ENCODE measurements at regions not wholly inside any gene's neighbourhood (a gene's known extent, or its start where the extent isn't known, plus 50 kb on each side); places are given as distances from the start of the nearest gene placed in this dataset.
A peak's percentile ranks its signal among the peaks of the same experiment; 100 is the strongest.

DNA sequence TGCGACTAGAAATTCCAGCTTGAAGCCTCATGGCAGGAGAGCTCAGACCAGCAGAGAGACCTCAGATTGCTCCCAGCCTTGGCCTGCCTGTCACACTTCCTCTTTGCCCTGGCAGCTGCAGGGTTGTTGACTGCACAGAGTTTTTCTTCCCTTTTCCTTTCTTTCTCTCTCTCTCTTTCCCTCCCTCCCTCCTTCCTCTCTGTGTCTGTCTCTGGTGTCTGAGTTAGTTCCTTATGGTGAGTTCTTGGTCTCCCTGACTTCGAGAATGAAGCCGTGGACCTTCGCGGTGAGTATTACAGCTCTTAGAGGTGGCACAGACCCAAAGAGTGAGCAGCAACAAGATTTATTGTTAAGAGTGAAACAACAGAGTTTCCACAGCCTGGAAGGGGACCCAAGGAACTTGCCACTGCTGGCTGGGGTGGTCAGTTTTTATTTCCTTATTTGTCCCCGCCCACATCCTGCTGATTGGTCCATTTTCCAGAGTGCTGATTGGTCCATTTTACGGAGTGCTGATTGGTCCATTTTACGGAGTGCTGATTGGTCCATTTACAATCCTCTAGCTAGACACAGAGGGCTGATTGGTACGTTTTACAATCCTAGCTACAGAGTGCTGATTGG is 266.3 kb downstream of the RPS24 start:
- DNase-seq (ENCODE audit: low spot score): no peak

DNA sequence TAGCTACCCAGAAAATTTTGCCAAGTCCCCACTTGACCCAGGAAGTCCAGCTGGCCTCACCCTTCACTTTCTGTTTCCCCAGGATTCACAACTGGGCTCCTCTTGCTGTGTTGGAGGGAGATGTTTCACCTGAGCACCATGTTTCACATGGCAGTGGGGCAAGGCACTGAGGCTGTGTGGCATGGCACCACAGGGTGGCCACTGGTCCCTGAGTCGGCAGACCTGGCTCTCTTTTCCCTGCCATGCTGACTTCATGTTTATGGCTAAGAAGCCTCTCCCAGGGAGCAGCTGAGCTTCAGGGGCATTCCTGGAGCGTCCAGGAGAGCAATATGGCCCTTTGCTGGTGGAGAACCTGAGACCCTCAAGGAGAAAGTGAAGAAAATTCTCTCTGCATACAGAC is 266.9 kb downstream of the RPS24 start:
- DNase-seq (ENCODE audit: low spot score): no peak

DNA sequence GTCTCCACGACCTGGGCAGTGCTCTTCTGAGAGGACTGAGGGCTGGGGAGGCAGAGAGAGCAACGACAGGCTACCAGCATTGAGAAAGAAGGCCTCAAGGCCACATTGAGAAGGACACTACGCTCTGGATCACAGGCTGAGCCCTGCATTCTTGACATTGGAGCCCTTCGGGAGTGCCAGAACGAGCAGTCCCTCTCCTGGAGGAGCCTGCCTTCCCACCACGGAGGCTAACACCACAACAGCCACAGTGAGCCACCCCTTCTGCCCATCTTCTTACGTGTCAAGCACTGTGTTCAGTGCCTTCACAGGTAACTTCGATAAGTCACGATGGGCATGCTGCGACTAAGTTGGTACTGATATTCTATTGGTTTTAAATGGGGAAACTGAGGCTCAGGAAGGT is 267.8 kb downstream of the RPS24 start:
- no peak for DNase-seq (ENCODE audit: low spot score)

DNA sequence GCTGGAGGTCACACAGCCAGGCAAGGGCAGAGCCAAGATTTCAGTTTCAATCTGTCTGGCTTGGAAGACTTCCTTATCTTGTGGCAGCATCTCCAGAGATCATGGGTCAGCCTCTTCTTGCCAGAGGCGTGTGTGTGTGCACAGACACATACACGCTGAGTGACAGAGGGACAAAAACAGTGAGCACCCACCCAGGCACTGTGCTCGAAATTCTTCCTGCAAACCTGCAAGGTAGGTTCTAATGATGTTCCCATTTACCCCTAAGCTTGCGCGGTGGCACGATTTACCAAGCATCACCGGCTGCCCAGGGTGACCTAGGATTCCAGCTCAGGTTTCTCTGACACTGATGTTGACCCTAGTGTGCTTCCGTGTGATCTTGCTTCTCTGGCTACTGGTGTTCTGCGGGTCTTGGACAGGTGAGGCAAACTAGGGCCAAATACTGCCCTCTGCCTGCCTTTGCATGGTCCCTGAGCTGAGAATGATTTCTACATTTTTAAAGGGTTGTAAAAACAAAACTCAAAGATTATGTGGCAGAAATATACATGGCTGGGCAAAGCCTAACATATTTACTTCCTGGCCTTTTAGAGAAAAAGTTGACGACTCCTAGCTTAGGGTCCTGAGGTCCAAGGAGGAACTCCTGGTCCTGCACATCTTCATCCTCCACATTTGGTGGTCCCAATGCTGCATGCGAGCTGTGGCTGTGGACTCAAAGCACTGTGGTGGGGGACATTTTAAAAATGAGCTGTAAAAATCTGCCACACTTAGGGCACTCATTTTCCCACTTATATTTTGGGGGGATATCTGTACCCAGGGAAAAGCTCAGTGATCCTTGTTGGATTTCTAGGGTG is 268.5 kb downstream of the RPS24 start:
- no peak for DNase-seq (ENCODE audit: low spot score)

DNA sequence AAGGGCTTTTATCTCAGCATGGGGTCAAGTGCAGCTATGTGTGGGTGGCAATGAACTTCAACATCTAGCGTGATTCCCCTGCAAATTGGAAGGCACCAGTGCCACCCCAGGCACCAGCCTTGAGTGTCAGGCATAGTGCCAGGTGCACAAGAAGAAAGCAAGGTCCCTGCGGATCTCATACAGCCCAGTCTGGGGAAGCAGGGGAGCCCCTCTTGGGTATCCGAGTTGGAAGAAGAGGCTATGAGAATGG is 269.0 kb downstream of the RPS24 start:
- no peak for DNase-seq (ENCODE audit: low spot score)

DNA sequence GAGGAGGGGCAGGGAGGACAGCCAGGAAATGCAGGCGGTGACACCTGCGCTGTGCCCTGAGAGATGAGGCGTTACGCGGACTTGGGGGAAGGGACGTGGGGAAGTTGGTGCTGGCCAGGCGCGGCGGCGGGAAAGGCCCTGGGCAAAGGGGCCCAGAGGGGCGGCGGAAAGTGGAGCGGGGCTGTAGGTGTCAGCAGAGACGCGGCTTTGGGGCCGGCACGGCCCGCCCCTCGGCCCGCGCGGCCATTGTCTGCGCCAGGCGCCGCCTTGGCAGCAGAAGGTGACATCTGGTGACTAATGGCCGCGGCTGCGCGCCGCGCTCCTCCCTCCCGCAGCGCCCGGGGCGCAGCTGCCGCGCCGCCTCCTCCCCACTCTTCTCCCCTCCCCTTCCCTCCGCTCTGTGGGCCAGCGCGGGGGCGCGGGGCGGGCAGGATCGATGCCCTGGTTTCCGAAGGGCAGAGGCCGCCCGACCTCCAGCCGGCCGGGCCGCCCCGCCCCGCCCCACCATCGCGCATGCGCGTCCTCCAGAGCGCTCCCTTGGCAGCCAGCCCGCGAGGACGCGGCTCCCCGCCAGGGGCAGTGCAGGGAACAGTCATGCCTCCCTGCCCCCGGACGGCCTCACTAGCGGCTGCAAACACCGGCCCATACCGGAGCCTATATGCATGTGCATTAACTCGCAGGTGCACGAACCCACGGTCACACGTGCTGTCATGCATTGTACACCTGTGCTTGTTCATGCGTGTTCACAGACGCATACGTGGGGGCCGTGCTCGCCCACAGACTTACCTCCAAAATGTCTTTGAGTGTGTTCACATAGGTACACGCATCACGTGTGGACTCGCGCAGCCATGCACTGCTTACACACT is 269.6 kb downstream of the RPS24 start:
- DNase-seq (ENCODE audit: low spot score): peak; percentile 96

DNA sequence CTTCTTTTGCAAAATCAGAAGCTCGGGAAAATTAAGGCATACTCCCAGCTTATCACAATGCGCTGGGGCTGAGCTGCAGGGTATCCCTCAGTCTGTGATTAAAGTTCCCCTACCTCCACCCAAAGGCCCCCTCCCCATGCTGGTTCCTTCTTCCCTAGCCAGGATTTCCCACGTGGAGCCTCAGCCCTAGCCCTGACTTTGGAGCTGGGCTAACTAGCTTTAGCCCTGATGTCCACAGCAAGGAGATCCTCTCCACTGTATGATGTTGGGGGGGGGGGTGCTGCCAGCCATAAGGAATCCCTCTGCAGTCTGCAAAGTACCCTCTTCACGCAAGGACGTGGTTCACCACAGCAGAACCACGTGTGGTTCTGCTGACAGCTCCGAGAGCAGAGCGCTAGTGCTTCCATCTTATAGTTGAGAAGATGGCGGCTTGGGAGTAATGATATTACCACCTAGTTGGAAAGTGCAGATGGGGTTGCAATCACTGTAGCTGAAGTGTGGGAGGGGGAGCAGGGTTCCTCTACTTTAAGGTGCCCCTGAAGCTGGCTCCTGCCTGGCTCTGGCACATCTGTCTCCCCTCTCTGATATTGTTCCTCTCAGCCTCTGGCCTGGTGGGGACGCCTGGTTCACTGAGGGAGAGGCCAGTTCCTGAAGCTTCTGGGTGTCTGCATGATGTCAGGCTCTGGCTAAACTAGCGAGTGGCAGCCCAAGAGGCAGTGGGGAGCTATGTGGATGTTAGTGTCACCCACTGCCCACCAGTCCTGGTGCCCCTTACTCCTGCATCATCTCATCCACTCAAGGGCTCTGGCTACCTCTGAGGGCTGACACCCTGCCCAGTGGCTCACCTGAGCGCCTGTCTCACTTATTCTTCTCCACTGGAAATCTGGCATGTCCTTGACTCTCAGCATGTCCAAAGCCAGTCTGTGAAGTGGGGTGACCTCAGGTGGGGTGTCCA is 270.7 kb downstream of the RPS24 start:
- DNase-seq (ENCODE audit: low spot score): no peak

DNA sequence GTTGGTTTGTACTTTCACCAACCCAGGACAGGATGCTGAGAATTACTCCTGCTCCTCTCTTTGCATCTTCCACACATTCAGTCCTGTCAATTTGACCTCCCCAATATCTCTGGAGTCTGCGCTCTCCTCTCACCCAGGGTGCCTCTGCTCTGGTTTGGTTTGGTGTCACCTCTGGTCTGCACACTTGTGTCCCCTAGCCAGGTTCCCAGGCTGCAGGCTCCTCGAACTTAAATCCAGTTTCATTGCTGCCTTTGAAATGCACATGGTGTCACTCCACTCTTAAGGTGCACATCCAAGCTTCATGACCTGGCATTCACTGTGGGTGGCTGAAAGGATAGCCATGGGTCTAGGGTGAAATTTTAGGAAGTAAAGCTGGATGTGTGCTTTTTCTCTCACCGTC is 271.6 kb downstream of the RPS24 start:
- no peak for DNase-seq (ENCODE audit: low spot score)

DNA sequence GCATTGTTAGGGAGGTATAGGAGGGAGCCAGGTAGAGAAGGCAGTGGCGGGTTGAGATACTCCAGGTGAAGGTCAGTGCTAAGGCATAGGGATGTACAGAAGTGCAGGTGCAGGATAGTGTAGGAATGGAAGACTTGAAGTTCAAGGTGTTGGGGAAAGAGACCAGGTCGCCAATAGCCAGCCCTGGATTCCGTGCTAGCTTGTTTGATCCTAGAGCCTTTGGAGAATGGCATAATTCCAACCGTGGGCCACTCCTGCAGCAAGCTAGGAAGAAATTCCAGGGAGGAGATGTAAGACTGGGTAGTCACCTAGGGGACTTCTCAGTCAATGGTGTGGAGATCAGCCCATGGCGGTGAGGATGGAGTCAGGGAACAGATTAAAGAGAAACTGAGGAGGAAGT is 272.7 kb downstream of the RPS24 start:
- no peak for DNase-seq (ENCODE audit: low spot score)

DNA sequence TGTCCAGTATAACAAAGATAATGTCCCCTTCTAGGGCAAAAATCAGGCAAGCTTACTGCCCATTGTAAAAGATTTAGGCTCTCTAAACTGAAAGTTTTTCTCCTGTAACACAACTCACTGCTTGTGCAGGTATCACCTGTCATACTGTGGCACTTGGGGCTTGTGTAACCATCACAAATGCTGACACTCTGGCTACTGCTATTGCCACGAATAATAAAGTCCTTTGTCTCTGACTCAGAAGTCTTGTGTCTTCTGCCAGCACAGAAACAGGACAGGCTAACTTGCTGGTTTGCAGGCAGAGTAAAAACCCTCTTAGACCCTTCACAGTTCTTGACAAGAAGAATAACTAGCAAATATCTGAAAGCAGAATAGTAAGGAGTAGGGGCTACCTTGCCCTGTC is 273.9 kb downstream of the RPS24 start:
- DNase-seq (ENCODE audit: low spot score): no peak

DNA sequence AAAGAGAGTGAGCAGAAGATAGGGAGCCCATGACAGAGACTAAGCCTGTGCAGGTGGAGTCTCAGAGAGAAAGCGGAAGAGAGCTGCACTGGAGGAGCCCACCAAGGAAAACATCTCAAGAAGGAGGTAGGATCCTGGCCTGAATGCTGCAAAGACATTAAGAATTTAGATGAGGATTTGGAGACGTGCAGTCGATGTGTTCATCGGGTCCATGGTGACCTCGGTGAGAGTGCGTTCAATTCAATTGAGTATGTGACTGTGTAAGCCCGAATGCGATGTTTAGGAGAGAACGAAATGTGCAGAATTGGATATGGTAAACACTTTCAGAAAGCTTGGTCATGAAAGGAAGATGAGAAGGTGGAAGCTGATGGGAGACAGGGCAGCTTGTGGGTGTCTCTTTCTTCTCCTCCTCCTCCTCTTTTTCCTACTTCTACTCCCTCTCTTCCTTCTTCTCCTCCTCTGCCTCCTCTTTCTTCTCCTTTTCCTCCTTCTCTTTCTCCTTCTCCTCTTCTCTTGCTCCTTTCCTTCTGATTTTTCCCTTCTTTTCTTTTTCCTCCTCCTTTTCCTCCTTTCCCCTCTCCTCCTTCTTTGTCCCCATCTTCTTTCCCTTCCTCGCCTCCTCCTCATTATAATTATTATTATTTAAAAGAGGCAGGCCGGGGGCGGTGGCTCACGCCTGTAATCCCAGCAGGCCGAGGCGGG is 276.0 kb downstream of the RPS24 start:
- DNase-seq (ENCODE audit: low spot score): no peak

DNA sequence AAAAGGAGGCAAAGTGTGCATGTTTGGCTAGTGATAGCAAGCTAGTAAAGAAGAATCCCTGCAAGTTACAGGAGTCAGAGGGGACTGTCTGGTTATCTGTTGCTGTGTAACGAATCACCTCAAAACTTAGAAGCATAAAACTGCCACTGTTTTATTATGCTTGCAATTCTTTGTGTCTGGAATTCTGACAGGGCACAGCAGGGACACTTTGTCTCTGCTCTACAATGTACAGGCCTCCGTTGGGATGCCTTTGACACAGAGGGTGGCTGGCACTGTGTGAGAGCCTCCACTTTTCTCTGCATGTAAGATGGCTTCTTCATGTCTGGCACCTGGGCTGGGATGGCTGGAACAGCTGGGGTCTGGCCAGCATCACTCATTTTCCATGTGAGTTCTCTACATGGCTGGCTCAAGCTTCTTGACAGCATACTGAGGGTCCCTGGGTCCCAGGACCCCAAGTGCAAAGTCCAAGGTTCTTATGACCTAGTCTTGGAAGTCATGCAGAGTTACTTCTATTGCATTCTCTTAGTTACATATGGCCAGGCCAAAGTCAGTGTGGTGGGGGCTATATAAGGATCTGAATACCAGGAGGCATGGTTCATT is 276.9 kb downstream of the RPS24 start:
- DNase-seq (ENCODE audit: low spot score): no peak

DNA sequence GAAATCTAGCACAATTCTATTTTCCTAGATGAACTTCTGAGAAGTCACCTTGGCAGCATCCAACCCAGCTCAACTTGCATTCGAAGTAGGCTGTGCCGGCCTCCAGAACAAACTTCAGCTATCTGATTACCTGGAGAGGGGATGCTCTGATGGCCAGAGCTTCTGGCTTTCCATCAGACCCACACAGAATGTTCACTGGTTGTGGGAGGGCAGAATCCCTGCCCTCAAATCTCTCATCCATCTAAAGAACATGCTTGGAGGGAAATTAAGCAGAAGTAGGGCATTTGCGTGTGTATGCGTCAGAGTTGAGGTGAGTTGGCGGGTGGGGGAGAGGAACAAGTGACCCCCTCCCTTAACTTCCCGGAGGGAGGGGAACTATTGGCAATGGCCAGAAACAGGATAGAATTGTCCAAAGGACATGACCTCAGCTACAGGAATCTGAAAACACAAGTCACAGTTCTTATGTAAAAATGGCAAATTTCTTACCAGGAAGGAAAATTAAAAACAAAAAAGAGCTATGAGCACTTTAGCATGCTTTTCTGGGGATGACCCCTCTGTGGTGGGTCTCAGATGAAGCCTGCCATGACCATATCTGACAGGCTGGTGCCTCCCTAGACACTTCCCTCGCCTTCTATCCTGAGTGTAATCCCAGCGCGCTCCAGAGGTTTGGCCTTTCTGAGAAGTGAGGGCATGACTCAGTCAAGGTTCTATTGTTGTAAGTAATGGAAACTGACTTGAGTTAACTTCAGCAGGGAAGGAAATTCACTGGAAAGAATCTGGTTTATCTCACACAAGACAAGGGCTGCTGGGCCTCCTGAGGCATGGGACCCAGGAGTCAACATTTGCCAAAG is 278.8 kb downstream of the RPS24 start:
- no peak for DNase-seq (ENCODE audit: low spot score)

DNA sequence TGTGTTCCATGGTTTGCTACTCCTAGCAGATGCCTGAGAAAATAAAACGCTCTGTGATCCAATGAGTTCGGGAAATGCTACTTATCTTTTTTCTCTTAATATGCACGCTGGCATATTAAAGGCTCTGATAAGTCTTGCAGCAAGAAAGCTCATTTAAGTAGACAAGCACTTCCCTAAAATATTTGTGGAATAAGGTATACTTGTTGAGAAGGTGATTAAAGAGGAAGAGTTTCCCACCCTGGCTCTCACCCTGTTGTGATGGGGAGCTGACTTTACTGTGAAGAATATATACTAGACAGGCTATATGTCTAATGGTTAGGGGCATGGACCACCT is 279.4 kb downstream of the RPS24 start:
- no peak for DNase-seq (ENCODE audit: low spot score)

DNA sequence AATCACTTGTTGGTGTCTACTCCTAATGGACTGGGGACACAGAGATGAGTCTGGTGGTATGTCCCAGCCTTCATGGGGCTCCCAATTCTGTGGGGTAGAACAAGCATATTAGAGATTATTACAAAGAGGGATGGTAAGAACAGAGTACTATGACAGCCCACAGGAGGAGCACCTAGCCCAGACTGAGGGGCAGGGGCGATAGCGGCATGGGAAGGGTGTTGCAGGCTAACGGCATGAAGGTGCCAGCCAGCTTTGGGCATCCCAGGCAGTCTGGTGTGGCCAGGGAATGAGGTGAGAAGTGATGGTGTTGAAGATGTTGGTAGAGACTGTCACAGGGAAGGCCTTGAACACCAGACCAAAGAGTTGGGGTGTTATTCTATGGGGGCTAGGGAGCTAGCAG is 280.0 kb downstream of the RPS24 start:
- DNase-seq (ENCODE audit: low spot score): no peak

DNA sequence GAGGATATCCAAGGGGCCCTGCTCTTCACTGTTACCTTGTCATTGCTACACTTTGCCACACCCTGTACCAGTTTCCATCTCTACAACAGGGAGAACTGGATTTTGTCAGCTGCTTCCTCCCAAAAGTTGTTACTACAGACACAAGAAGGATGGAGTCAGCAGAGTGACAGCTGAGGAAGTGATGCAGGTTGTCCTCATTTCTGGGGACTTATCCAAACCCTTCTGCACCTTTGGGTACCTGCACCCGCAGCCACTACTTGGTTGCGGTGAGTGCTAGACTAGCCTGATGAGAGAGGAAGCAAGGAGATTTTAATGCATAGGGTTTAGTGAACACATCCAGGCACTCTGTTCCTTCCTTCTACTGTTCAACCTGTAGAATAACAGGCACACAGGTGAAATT is 281.0 kb downstream of the RPS24 start:
- no peak for DNase-seq (ENCODE audit: low spot score)

DNA sequence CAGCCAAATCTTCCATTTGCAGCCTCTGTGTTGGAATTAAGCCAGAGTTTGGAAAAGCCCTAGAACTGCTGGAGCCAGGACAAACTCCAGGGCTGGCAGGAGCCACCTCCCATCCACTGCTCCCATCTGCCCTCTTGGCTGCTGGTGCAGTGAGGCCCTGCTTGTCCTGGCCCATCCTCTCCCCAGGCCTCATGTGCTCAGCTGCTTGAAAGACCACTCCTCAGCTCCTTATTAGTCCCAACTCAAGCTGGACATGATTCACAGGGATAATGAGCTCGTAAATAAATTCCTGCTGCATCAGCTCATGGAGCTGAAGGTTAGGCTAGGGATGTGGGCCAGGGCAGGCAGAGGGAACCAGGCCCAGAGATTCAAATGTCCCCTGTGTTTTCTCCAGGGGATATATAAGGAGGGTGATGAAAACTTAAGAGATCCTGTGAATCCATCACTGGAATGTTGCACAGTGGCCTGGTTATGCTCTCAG is 282.8 kb downstream of the RPS24 start:
- DNase-seq (ENCODE audit: low spot score): no peak

DNA sequence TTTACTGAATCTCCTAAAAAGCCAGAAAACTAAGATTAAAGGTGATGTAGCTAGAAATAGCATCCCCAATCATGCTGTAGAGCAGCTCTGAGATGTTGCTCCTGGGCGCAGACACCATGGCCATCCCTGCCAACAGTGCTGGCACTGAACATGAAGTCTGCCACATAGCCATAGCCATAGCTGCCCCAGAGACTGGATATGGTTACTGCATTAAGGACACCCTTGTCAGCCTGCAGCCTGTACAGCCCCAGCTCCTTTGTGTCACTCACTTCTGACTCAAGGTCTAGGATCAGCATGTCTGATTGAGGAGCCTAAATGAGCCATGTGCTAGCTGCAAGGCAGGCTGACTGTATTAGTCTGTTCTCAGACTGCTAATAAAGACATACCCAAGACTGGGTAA is 284.6 kb downstream of the RPS24 start:
- DNase-seq (ENCODE audit: low spot score): no peak

DNA sequence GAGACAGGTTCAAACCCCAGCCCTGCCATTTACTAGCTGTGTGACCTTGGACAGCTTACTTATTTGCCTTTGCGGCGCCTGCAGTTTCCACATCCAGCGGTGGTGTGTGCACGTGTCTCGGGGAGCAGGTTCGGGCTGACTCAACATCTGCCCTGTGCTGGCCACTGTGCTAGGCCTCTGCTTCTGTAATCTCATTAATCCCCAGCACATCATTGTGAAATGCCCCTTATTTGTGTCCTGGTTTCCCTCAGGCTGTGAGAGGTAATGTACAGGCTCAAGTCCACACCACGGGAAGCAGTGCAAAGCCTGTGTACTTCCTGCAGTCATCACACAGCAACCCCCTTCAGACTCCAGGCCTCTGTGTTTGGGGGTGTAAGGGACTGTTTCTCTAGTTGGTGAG is 285.7 kb downstream of the RPS24 start:
- DNase-seq (ENCODE audit: low spot score): no peak

DNA sequence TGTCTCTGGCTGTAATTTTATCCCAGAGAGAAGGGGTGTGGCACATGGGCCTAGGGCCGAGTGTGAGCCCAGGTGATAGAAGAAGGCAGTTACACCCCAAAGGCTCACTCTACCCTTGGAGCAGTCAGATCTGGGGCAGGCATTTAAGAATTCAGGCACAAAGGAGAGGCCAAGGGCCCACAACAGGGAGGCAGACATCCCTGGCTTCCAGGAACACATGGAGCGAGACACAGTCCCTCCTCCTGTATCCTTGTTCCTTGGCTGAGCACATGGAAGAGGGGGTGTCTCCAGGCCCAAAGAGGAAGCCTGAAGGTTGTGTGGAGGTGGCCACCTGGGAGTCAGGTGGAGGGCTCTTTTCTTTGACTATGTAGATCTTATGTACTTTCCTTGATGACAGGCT is 286.2 kb downstream of the RPS24 start:
- DNase-seq (ENCODE audit: low spot score): no peak
